Neural progenitor cell (in vitro differentiated cells): ENCODE measurements at regions not wholly inside any gene's neighbourhood (a gene's known extent, or its start where the extent isn't known, plus 50 kb on each side); places are given as distances from the start of the nearest gene placed in this dataset.

ENCODE experiments used
- DNase-seq: peaks from one replicate; pipeline ENCODE4 v3.0.0-alpha.2; 2016; ENCODE audit warnings: low spot score
- H2AFZ ChIP-seq: fragments of 200-600 bp; sonication (generic); replicated peaks from 2 replicates; pipeline ENCODE4 v1.6.1; 2016; ENCODE audit warnings: antibody characterized with exemption
- H3F3A ChIP-seq: fragments of 200-600 bp; sonication (generic); 2 replicates; pipeline ENCODE4 v1.6.1; 2016; ENCODE audit warnings: antibody characterized with exemption, low read depth
- H3K27ac ChIP-seq: fragments of 200-600 bp; sonication (generic); 2 replicates; pipeline ENCODE4 v1.5.1; 2016; ENCODE audit warnings: mild to moderate bottlenecking
- H3K27me3 ChIP-seq: fragments of 200-600 bp; sonication (generic); 2 replicates; pipeline ENCODE4 v1.6.1; 2016; ENCODE audit warnings: mild to moderate bottlenecking, moderate library complexity
- H3K36me3 ChIP-seq: fragments of 200-600 bp; sonication (generic); 2 replicates; pipeline ENCODE4 v1.5.1; 2016
- H3K4me1 ChIP-seq: fragments of 200-600 bp; sonication (generic); 2 replicates; pipeline ENCODE4 v1.6.1; 2016; ENCODE audit warnings: mixed run types
- H3K4me2 ChIP-seq: fragments of 200-600 bp; sonication (generic); 2 replicates; pipeline ENCODE4 v1.6.1; 2016
- H3K4me3 ChIP-seq: fragments of 200-600 bp; sonication (generic); 2 replicates; pipeline ENCODE4 v1.5.1; 2016
- H3K79me2 ChIP-seq: fragments of 200-600 bp; sonication (generic); 2 replicates; pipeline ENCODE4 v1.6.1; 2016; ENCODE audit warnings: low read depth
- H3K9ac ChIP-seq: fragments of 200-600 bp; sonication (generic); 2 replicates; pipeline ENCODE4 v1.6.1; 2016
- H3K9me3 ChIP-seq: fragments of 200-600 bp; sonication (generic); 2 replicates; pipeline ENCODE4 v1.5.1; 2016; ENCODE audit warnings: low read depth
- H4K20me1 ChIP-seq: fragments of 200-600 bp; sonication (generic); 2 replicates; pipeline ENCODE4 v1.6.1; 2016; ENCODE audit warnings: low read depth
- H3K27ac Mint-ChIP-seq: 3 replicates; pipeline ENCODE4 v1.8.0; 2021; ENCODE audit warnings: mixed read lengths
- H3K27me3 Mint-ChIP-seq: 2 replicates; pipeline ENCODE4 v1.8.0; 2022; ENCODE audit warnings: low read depth, mild to moderate bottlenecking, inconsistent platforms, moderate library complexity, mixed read lengths; ENCODE audit not compliant: insufficient read depth
- H3K36me3 Mint-ChIP-seq: 3 replicates; pipeline ENCODE4 v1.8.0; 2021; ENCODE audit warnings: mixed read lengths
- H3K4me1 Mint-ChIP-seq: 3 replicates; pipeline ENCODE4 v1.8.0; 2021; ENCODE audit warnings: mixed read lengths
- H3K4me3 Mint-ChIP-seq: 3 replicates; pipeline ENCODE4 v1.8.0; 2021; ENCODE audit warnings: mild to moderate bottlenecking, moderate library complexity, mixed read lengths
- H3K9me3 Mint-ChIP-seq: 3 replicates; pipeline ENCODE4 v1.8.0; 2020; ENCODE audit warnings: mixed read lengths
- EZH2 ChIP-seq: fragments of 200-600 bp; sonication (generic); IDR thresholded peaks from 2 replicates; pipeline ENCODE4 v1.6.1; 2017; ENCODE audit warnings: antibody characterized with exemption, mild to moderate bottlenecking, moderate library complexity
- EZH2phosphoT487 ChIP-seq: fragments of 200-600 bp; sonication (generic); IDR thresholded peaks from 2 replicates; pipeline ENCODE4 v1.6.1; 2017; ENCODE audit warnings: antibody characterized with exemption
- TF ChIP-seq, protein P1 (sequence below): fragments of 200-600 bp; sonication (generic); IDR thresholded peaks from 2 replicates; pipeline ENCODE4 v1.5.1; 2017; ENCODE audit warnings: antibody characterized with exemption, mild to moderate bottlenecking

DNA sequence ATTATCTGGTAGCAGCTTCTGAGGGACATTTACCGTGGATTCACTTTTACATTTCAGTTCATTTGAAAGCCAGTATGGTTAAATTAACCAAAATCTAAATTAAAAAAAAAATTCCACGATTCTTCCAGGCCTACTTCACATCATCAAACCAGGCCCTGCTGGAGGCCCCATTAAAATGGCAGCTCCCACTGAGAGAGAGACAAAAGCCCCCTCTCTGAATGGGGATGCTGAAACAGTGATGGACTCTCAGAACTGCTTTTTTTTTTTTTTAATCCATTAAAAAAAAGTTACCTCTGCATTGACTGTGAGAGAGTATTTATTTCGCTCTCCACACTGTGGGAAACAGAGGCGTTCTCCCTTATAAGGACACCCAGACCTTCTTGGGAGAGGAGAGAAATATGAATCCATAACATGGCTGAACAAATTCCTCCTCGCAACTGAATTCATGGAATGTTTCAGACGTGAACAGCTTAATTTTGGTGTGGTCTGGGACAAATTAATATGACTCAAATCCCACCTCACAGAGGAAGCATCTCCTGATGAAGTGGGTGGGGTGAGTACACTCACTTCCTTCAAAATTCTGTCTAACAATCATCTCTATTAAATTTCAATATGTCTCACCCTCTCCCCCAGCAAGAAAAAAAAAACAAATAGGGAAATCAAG lies 73.5 kb downstream of the SAMD9 start:
- peaks cover 7% of the 10 kb centered on the region for H3K9me3 Mint-ChIP-seq
- H3K9ac ChIP-seq, result no peak overlapping the region
- H4K20me1 ChIP-seq, result no peaks in the 10 kb centered on the region
- H3F3A ChIP-seq, result peaks cover 20% of the 10 kb centered on the region
- peak overlapping the region; percentile 21 for H3K4me3 ChIP-seq
- peak overlapping the region; percentile 99 for H3K27ac Mint-ChIP-seq
- peaks cover 2% of the 10 kb centered on the region for H3K27me3 Mint-ChIP-seq
- no peaks in the 10 kb centered on the region for H3K27me3 ChIP-seq
- peak overlapping the region; percentile 69 for H3K4me2 ChIP-seq
- no peaks in the 10 kb centered on the region for H3K36me3 ChIP-seq
- no peaks in the 10 kb centered on the region for H3K79me2 ChIP-seq
- peak overlapping the region; percentile 59 for H2AFZ ChIP-seq
- DNase-seq, result peak; percentile 77
- H3K27ac ChIP-seq, result peak overlapping the region; percentile 86
- peak overlapping the region; percentile 67 for H3K4me3 Mint-ChIP-seq
- peaks cover 45% of the 10 kb centered on the region for H3K4me1 ChIP-seq
- H3K4me1 Mint-ChIP-seq, result peaks cover 64% of the 10 kb centered on the region
- no peaks in the 10 kb centered on the region for H3K9me3 ChIP-seq
- TF ChIP-seq EZH2phosphoT487, result no peak
- H3K36me3 Mint-ChIP-seq, result no peaks in the 10 kb centered on the region

DNA sequence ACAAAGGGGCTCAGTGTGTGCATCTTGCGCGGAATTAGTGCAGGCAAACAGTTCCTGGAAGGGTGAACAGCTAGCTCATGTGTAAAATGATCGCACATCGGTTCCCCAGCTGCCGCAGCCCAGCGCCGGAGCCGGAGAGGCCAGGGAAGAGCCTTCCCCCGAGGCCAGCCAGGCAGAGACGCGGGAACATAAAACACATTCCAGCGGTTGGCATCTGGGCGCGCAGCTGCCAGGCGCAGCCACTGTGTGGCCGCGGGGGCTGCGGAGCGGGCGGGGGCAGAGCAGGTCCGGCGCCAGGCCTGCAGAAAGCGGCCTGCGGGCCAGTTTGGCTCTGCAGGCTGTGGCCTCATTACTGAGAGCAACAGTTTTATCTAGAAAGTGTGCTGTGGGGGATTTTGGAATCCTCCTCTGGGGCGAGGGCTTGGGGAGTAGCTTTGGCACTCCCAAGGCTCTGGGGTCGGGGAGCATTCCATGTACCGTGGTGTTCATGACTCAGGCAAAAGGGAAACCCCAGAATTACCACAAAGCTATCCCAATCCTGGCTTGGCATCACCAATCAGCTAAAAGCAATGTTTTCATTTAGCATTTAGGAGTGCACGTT lies 74.3 kb downstream of the SAMD9 start:
- no peaks in the 10 kb centered on the region for H3K27me3 ChIP-seq
- H4K20me1 ChIP-seq, result no peaks in the 10 kb centered on the region
- H3K9me3 Mint-ChIP-seq, result peaks cover 2% of the 10 kb centered on the region
- H3K9me3 ChIP-seq, result no peaks in the 10 kb centered on the region
- H3K27me3 Mint-ChIP-seq, result peaks cover 2% of the 10 kb centered on the region
- peaks cover 45% of the 10 kb centered on the region for H3K4me1 ChIP-seq
- H3K4me3 Mint-ChIP-seq, result peak overlapping the region; percentile 67
- H3K27ac Mint-ChIP-seq, result peak overlapping the region; percentile 99
- H3K9ac ChIP-seq, result no peak overlapping the region
- H3K4me3 ChIP-seq, result peak overlapping the region; percentile 21
- TF ChIP-seq, protein P1, sequence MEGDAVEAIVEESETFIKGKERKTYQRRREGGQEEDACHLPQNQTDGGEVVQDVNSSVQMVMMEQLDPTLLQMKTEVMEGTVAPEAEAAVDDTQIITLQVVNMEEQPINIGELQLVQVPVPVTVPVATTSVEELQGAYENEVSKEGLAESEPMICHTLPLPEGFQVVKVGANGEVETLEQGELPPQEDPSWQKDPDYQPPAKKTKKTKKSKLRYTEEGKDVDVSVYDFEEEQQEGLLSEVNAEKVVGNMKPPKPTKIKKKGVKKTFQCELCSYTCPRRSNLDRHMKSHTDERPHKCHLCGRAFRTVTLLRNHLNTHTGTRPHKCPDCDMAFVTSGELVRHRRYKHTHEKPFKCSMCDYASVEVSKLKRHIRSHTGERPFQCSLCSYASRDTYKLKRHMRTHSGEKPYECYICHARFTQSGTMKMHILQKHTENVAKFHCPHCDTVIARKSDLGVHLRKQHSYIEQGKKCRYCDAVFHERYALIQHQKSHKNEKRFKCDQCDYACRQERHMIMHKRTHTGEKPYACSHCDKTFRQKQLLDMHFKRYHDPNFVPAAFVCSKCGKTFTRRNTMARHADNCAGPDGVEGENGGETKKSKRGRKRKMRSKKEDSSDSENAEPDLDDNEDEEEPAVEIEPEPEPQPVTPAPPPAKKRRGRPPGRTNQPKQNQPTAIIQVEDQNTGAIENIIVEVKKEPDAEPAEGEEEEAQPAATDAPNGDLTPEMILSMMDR, result no peak
- TF ChIP-seq EZH2 (no peak), EZH2phosphoT487 (no peak)
- H2AFZ ChIP-seq, result peak overlapping the region; percentile 59
- no peaks in the 10 kb centered on the region for H3K79me2 ChIP-seq
- H3K4me2 ChIP-seq, result peak overlapping the region; percentile 69
- peaks cover 20% of the 10 kb centered on the region for H3F3A ChIP-seq
- H3K27ac ChIP-seq, result peak overlapping the region; percentile 86
- peaks cover 64% of the 10 kb centered on the region for H3K4me1 Mint-ChIP-seq
- no peaks in the 10 kb centered on the region for H3K36me3 Mint-ChIP-seq
- H3K36me3 ChIP-seq, result no peaks in the 10 kb centered on the region
- peak; percentile 80 for DNase-seq

DNA sequence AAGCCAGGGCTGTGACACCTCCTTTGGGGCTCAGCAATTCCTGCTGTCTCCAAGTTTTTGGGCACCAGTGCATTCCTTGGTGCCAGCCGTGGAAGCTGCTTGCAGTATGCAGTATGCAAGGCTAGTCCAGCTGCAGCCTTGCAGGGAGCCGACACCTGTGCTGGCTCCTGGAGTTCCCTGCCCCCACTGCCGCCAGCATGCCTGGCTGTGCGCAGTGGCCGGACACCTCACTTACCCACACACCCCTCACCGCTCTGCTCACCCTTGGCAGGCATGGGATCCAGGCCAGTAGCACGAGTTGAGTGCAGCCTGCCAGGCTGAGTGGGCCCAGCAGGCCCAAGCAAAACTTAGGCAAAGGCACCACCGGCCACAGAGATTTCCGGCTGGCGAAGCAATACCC lies 77.4 kb downstream of the SAMD9 start:
- no peaks in the 10 kb centered on the region for H4K20me1 ChIP-seq
- H3K4me3 Mint-ChIP-seq, result no peak overlapping the region
- TF ChIP-seq EZH2phosphoT487, result no peak
- TF ChIP-seq, protein P1, result no peak
- H3K9me3 Mint-ChIP-seq, result no peaks in the 10 kb centered on the region
- H3K27me3 Mint-ChIP-seq, result peaks cover 2% of the 10 kb centered on the region
- H3K27ac Mint-ChIP-seq, result peak overlapping the region; percentile 81
- H3K4me3 ChIP-seq, result no peak overlapping the region
- H3K9me3 ChIP-seq, result no peaks in the 10 kb centered on the region
- H3K27ac ChIP-seq, result no peak overlapping the region
- H3K27me3 ChIP-seq, result no peaks in the 10 kb centered on the region
- H3K4me1 Mint-ChIP-seq, result peaks cover 40% of the 10 kb centered on the region
- H3F3A ChIP-seq, result peaks cover 20% of the 10 kb centered on the region
- DNase-seq, result no peak
- no peaks in the 10 kb centered on the region for H3K36me3 Mint-ChIP-seq
- peaks cover 36% of the 10 kb centered on the region for H3K4me1 ChIP-seq
- peak overlapping the region; percentile 38 for H2AFZ ChIP-seq
- H3K79me2 ChIP-seq, result no peaks in the 10 kb centered on the region
- no peaks in the 10 kb centered on the region for H3K36me3 ChIP-seq
- no peak overlapping the region for H3K4me2 ChIP-seq
- no peak overlapping the region for H3K9ac ChIP-seq

DNA sequence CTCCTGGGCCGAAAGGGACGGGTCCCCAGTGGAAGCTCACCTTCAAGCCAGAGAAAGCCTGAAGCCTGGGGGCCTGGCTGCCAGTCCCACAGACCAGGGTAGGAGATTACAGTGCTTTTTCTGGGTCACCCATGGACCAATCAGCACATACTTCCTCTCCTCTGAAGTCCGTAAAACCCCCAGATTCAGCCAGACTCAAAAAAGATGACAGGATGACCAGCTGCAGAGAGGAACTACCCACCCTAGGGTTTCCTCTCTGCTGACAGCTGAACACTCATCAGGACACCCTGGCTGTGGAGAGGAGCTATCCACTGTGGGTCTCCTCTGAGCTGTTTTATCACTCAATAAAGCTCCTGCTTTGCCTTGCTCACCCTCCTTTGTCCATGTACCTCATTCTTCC lies 78.0 kb downstream of the SAMD9 start:
- no peak overlapping the region for H3K4me3 ChIP-seq
- H3K4me1 Mint-ChIP-seq, result peaks cover 34% of the 10 kb centered on the region
- no peak overlapping the region for H3K9ac ChIP-seq
- no peak for DNase-seq
- no peaks in the 10 kb centered on the region for H3K27me3 ChIP-seq
- peaks cover 20% of the 10 kb centered on the region for H3F3A ChIP-seq
- H3K79me2 ChIP-seq, result no peaks in the 10 kb centered on the region
- H3K4me1 ChIP-seq, result peaks cover 32% of the 10 kb centered on the region
- H3K36me3 ChIP-seq, result no peaks in the 10 kb centered on the region
- no peaks in the 10 kb centered on the region for H4K20me1 ChIP-seq
- TF ChIP-seq, protein P1, result no peak
- TF ChIP-seq EZH2phosphoT487 (no peak), EZH2 (no peak)
- H3K27ac ChIP-seq, result no peak overlapping the region
- H3K27me3 Mint-ChIP-seq, result peaks cover 2% of the 10 kb centered on the region
- no peaks in the 10 kb centered on the region for H3K9me3 ChIP-seq
- no peaks in the 10 kb centered on the region for H3K9me3 Mint-ChIP-seq
- H3K36me3 Mint-ChIP-seq, result no peaks in the 10 kb centered on the region
- no peak overlapping the region for H3K4me3 Mint-ChIP-seq
- H3K4me2 ChIP-seq, result no peak overlapping the region
- H2AFZ ChIP-seq, result peak overlapping the region; percentile 38
- H3K27ac Mint-ChIP-seq, result no peak overlapping the region
